COR-L47 (cell line): ENCODE measurements at regions not wholly inside any gene's neighbourhood (a gene's known extent, or its start where the extent isn't known, plus 50 kb on each side); places are given as distances from the start of the nearest gene placed in this dataset.

Experiments
- DNase-seq: peaks from one replicate; lab custom pipeline; 2025; lab: John Stamatoyannopoulos, UW

DNA sequence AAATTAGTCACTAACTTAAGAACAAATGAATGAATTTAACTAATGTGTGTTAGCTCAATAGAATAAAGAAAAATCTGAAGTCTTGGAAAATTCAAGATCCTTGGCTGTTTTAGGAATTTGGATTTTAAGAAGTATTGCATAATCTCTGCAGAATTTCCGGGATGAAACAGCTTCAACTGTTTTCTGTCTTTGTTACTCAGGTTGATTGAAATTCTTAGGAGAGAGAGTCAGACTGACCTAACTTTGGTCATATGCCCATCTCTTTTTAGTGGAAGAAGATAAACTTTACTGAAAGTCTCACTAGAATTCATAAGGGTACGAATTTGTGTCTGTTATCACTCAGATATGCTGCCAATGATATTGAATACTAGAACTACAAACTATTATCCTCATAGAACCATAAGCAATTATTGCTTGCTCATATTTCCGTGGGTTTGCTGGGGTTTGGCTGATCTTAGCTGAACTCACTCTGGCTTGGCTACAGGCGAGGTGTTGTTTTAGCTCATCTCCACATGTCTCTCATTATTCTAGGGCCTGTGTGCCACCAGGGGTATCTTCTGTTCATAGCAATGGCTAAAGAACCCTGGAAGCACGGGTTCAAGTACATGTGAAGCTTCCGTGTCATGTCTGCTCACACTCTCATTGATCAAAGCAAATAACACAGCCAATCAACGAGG, 257.4 kb upstream of the NOVA1 start:
- DNase-seq = no peak

DNA sequence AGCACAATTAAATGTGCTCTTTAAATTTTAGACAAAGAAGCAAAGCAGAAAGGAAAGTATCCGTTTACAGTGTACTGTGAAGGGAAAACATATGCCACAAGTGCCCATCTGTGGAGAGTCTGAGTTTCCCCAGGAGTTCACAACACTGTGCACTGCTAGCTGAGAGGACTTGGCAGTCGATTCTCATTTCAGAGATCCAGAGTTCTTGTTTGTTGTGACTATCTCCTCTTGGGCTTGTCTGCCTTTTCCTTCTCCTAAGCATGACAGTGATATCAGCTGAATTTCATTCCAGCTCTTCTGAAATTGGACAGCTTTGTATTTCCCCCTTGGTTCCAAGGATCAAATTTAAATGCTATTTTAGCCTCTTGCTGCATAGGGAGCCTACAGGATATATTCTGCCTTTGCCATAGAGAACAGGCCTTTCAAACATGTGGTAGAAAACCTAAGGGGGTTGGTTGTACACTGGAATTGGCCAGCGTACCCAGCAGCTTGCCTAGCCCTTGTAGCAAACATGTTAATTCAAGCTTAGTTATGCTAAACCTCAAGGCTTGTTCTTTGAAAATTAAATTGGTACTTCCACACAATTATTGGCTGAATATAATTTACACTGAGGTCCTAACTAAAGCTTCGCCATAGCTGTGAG, 259.2 kb upstream of the NOVA1 start:
- DNase-seq = no peak

DNA sequence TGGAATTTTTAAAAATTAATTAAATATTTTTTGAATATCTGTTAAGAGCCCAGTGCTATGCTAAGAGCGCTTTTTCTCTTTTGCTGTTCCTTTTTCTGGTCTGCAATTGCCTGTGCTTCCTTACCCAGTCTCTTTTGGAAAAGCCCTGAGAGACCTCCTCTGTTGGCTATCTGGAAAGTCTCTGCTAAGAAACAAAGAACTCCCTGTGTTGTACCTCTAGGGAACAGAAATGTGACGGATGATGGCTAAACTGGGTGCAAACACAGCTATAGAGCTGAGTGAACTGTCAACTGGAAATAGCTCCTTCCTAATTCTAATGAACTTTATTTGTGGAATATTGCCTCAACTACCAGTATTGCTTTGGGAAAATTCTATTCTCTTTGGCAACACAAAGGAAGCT, 261.6 kb upstream of the NOVA1 start:
- no peak for DNase-seq

DNA sequence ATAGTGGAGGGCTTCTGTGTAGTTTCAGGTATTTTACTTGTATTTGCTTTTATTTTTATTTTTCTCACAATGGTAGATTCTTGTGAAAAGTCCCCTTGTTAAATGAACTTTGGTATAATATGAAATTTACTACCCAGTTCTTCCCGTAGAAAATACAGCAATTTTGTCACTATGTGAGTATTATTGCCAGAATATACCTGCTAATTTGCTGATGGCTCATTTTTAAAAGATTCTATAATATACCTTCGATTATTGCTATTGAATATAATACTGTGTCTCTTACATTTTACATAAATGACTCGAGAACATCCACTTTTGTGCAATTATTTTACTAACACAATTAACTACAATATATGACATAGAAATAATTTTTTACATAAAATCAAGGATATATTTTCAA, 262.3 kb upstream of the NOVA1 start:
- no peak for DNase-seq

DNA sequence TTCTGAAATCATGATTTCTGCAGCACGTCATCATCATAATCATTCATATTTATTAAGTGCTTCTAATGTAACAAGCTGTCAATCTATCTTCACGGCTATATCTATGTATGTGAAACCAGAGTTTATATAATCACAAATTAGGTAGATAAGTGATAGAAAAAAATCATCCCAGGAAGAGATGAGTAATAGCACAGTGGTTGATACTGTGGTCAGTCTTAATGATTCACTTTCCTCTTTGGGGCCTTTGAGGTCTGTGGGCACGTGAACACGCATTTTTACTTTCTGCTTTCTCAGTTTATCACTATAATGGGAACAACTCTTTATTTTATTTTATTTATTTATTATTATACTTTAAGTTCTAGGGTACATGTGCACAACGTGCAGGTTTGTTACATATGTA, 265.9 kb upstream of the NOVA1 start:
- DNase-seq = no peak

DNA sequence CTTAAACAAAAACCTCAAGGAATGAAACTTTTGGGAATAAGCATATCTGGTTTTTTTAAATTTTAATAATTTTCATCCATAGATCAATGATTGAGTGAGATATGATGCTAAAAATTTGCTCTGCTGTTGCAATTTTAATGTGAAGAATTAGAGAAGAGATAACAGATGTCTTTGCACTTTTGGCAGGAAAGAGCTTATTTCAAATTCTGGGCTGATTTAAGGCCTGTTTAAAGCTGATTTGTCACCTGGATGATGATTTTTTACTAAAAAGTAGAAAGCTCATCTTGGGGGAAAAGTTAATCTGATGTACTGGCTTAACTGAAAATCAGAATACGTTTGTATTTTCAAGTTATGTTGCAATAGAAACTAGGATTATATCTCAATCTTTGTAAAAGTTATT, 268.9 kb upstream of the NOVA1 start:
- DNase-seq = no peak

DNA sequence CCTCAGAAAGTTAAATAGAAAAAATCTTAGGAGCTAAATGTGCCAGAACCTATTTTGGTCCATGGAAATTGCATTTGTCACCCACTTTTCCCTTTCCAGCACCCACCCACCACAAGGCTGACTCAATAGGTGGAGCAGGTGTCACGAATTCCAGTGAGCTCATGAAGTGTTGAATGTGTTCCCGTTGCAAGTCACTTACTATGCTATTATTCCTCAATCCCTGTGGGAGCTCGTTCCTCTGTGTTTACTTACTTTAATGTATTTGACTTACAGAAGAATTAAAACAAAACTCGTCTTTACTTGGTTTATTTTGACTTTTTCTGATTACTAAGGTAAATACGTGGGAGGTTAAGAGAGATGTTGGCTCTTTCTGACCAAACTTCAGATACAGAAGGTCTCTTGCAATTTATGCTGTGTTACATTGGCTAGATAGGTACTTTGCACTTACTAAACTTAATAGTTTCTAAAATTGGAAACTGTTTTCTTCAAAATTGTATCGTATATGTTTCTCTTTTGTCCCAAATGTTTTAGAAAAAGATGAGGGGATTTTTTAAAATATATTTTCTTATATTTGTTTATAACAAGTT, 269.4 kb upstream of the NOVA1 start:
- no peak for DNase-seq

DNA sequence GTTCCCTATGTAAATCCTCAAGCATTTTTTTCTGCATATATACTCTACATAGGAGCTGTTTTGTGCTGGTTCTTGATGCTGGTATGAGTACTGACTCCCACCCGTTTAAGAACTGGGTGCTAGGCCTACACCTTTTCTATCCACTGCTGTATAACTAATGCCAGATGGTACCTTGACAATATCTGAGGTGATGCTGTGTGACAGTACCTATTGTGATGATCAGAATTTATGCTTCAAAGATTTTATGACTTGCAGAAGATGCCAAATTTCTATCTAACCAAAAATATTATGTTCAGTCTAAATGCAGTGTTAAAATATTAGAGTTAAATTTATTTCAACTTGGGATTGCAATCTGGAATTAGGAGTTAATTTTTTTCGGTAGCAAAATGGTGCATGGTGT, 272.3 kb upstream of the NOVA1 start:
- DNase-seq = no peak

DNA sequence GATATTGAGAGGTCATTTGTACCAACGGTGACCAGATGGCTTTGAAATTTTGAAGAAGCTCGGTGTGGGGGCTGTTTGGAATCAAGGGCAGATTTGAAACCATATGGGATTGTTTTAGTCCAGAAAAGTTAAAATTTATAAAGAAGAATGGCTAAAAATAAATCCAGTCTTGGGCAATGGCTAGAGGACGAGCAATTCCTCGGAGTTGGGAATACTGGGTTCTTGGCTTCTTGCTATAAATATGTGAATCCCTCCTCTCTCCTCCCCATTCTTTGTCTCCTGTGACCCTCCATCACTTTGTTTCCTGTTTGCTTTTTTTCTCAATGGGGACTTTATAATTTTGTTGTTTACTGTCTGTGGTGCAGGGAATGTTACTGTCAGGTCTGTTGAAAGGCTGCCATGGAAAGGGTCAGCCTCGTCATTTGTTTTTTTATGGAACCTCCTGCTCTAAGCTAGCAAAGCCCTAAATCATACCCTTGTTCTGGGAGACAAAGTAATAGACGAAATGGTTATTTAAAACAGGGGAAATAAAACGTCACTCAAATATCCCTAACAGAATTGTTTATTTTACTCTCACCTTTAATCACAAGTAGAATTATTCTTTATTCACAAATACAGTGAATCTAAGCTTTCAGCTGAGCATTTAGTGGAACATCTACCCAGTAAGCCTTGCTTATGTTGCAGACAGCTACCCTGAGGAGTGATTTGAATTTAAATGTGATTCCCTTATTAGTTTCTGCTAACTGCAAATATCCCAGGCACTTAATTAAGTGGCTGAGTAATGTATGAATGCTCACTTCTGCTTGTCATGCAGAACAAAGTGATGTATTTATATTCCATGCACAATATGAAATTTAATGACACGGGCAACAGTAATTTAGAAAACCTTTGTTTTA, 273.1 kb upstream of the NOVA1 start:
- peak; percentile 49 for DNase-seq

DNA sequence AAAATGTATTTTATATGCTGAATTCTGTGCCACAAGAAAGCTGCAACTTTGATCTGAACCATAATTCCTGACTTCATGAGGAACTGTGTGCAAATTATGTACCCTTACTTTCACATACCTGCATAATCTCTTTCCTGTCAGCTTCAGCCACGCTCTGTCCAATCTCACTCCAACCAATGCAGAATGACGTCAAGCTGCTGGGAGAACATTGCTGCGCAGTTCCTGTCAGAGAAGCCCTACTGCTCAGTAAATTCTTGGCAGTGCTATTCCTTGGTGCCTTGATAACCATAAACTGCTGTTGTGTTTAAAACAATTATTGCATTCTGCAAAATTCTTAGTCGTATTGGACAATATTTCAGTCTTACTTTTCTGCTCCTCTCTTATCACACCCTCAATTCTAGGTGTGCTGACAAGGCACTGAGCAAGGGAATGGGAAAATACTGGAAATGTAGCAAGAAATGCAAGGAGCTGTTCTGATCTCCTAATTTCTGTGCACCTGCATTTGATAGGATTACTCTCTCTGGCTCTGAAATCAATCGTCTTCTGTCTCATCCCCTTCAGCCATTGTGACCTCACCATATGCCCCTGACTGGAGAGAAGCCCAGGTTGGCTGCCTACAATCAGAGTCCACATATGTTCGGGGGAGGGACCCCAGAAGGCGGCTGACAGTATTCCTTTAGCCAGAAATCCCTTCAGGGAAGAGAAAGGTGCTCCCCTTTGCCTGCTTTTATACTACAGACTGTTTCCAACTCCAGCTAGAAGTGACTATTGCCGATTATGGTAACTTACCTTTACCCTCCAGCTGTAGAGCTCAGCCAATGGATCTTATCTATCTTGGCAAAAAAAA, 274.9 kb upstream of the NOVA1 start:
- DNase-seq = no peak

DNA sequence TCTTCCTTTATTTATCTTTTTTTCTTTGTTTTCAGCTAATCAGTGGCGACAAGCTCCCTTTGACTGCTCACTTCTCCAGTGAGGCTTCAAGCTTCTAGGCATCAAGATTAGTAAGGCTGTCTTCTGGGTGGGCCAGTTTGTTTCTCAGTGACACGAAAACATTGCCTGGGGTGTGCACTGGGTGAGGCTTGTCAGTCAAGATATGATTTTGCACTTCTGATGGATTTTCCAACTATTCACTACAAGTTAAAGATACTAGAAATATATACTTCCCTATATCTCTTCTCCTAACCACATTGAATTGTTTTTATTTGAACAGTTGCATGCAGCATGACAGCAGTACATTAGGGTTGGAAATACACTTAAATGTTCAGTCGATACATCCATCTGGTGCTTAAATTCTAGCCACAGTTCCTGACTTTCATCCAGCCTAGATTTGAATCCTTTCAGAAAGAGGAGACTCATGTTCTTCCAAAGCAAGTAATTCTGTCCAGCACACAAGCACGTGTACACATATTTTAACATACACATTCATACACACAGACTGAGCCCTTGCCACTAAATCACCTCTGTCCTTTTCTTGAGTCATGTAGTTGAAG, 275.6 kb upstream of the NOVA1 start:
- no peak for DNase-seq

DNA sequence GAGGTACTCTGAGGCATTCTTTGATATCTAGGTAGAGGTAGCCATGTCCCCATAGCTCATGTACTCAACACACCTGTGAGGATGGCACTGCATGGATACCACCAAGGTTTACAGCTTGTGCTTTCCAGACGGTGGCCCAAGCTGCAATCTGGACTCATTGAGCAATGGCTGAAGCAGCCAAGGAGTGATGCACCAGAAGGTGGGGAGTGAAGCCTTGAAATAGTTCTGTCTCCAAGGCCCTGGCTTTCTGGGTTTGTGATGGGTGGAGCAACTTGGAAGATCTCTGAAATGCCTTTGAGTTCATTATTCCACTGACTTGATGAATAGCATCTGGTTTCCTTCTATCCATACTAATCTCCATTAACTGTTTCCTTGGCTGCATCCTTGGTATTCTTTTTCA, 290.0 kb upstream of the NOVA1 start:
- DNase-seq = no peak

DNA sequence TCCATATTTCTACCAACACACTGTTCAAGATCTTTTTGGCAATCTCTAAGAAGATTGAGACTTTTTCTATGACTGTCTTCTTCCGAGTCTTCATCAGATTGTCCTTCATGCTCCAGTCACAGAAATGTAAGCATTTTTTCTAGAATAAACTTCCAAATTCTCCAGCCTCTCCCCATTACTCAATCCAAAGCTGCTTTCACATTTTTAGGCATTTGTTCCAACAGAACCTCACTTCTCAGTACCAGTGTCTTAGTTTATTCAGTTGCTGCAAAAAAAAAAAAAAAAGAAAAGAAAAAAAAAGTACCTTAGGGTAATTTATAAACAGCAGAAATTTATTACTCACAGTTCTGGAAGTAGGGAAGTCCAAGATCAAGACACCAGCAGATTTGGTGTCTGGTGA, 290.8 kb upstream of the NOVA1 start:
- no peak for DNase-seq

DNA sequence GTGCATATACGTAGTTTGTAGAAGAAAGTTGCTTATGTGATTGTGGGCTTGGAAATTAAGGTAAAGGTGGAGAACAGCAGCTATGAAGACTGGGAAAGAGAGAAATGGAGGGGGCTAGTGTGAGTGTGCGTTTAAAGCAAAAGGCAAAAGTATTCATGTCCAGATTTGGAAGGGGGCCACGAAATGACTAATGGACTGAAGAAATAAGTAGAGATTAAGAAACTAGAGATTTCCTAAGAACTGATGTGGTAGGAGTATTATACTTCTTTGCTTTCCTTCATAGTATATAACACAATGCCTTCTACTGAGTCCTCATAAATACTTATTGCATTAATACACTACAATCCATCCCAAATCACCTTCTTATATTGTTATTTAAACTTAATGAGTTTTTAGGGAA, 298.6 kb upstream of the NOVA1 start:
- DNase-seq = no peak

DNA sequence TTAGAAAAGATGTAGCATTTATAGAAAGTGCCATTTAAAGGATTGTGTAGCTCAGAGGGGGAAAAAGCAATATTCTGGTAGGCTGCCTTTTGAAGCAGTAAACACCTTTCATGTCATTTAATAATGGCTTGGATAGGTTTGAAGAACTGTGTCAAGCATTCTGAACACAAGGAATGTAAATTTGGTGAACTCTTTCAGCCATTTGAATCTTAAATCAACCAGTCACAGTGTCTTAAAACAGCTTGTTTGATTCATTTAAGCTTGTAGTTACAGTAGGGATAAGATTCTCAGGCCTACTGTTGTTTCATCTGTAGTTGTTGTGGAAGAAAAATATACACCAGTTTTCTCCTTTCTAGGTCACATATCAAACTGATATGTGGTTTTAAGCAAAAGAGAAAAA, 299.4 kb upstream of the NOVA1 start:
- no peak for DNase-seq

DNA sequence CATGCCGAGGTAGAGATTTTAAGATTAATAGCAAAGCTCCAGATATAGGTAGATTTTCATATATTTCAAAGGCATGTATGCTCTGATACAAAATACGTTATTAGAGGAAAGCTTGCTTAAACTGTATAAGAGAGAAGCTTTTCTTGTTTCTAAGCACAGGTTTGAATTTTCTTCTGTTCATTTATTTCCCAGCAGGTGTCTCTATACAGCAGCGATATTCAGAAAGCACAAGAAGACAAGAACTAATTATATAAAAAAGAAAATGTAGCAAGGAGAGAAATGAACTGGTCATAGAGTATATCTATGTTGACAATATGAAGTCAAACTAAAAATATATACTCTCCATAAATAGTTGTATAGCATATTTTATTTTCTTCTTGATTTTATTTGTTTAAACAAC, 307.4 kb upstream of the NOVA1 start:
- DNase-seq = no peak

DNA sequence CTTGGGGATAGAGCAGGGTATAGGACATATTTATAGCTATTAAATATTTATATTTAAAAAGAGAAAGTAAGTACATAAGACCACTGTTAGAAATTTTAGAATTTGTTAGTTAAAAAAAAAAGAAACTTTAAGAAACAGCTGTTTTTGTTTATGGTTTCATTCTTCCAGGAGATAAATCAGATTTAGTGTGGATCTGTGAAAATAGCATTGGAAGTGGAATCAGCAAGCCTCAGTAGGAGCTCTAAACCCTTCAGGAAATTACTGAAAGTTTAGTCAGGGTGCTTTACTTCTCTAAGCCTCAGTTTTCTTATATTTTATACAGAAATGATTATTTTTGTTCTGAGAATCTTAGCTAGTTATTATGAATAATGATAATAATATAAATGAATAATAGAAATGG, 316.0 kb upstream of the NOVA1 start:
- no peak for DNase-seq

DNA sequence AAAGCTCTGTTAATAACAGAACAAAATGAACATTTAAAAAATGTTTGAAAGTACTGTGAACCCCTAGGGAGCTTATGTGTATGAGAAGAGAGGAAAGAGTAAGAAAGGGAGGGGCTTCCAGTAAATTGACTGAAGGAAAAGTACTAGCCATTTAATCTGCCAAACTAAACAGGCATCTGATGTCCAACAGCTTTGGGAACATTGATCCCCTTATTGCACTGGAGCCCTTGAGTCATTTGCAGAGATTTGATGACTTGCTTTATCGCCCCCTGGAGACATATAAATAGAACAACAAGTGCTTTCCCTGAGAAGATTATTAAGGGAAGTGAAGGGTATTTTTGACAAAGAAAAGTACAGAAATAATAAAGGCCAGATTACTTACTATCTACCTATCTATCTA, 319.3 kb upstream of the NOVA1 start:
- DNase-seq = no peak

DNA sequence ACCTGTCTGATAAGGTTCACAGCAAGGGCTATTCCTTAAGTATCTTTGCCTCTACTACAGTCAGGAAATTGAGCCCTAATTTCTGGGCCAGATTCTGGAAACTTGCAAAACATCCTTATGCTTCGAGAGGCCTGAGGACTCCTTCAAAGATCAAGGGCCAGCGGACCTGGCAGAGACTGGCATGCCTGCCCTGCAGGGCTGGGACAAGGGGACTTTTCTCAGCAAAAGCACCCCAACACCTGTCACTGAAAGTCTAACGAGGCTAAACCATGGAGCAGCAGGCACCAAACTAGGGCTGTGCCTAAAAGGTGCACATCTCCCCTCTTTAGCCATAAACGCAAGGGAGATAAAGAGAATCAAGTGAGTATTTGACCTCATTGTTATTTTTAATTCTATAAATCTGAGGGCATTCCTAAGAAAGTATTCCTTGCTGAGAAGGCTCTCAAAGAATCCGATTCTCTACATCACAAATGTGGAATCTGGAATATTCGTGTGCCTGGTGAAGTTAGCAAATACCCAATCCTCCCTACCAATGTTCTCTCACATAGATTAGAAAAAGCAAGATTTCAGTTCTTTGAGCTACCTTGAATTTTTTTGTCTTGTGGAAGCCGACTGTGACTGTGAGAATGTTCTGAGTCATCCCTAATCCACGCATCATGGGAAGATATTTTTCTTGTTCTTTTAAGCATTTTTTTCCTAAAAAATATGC, 328.2 kb upstream of the NOVA1 start:
- no peak for DNase-seq

DNA sequence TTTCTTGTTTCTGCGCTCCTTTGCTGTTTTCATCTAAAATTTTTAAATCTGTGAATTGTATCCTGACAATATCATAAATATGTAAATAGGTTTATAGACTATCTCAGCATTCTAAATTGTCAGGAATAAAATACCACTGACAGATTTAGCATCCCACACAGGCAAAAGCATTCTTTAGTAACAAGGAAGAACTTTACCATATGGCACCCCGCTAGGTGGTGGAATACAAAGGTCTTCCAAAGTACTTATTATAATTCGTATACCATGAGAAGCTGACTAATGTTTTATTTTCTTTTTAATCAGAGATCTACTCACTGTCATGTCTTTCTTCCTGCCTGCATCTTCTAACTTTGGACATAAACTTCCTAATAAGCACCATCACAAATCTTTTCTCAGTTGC, 328.8 kb upstream of the NOVA1 start:
- DNase-seq = no peak

DNA sequence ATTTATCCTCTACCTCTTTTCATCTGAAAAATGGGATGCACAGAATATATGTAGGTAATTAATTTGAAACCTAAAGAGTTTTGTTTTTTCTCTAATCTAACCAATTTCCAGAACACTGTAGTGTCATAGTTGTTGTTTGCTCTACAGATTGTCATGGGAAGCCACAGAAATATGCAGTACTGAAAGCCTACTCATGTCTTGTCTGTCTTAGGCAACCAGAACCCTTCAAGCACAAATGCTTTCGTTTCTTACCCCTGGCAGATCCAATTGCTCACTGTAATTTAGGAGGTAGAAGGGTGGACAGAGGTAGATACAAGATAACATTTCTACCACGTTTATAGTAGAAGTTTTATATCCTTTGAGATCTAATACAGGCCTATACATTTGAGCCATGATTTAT, 330.2 kb upstream of the NOVA1 start:
- DNase-seq = no peak
